A673 (cell line): ENCODE measurements at regions not wholly inside any gene's neighbourhood (a gene's known extent, or its start where the extent isn't known, plus 50 kb on each side); places are given as distances from the start of the nearest gene placed in this dataset.
"Not testable (repeated sequence)": the region's sequence is repeated elsewhere in the genome, so short reads cannot be mapped to it uniquely, and the experiment has no call there.

Source experiments
- BruUV-seq: library from RNA; stranded (reverse); fragments of 400-500 nt; replicated peaks from 2 replicates; lab custom pipeline; 2021; lab: Mats Ljungman, UMichigan
- CTCF ChIA-PET: fragments of 300-600 bp; sonication (Branson Sonifier 250); formaldehyde crosslinking; loops from one replicate; lab custom pipeline; 2022; ENCODE audit warnings: antibody characterized with exemption; lab: Charles Lee
- POLR2A ChIA-PET: fragments of 300-600 bp; sonication (Branson Sonifier 250); formaldehyde crosslinking; loops from one replicate; lab custom pipeline; 2022; ENCODE audit warnings: antibody characterized with exemption; ENCODE audit not compliant: low non-redundant PET; lab: Charles Lee
- DNase-seq: peaks from one replicate; pipeline ENCODE4 v3.0.0-alpha.2; 2015; ENCODE audit warnings: low spot score
- H3K27ac ChIP-seq: fragments of 200-600 bp; sonication (generic); 2 replicates; pipeline ENCODE4 v1.5.1; 2016; ENCODE audit warnings: mixed run types, low read depth, mild to moderate bottlenecking, mixed read lengths, antibody characterized with exemption, low read length; ENCODE audit not compliant: poor library complexity, severe bottlenecking
- H3K27me3 ChIP-seq: fragments of 200-600 bp; sonication (generic); replicated peaks from 2 replicates; pipeline ENCODE4 v1.6.1; 2017; ENCODE audit warnings: mixed run types, low read depth, mild to moderate bottlenecking, mixed read lengths, antibody characterized with exemption, low read length; ENCODE audit not compliant: insufficient read depth, poor library complexity
- H3K36me3 ChIP-seq: fragments of 200-600 bp; sonication (generic); 2 replicates; pipeline ENCODE4 v1.6.1; 2016; ENCODE audit warnings: mixed run types, mild to moderate bottlenecking, mixed read lengths, antibody characterized with exemption, low read length; ENCODE audit not compliant: insufficient read depth, poor library complexity, severe bottlenecking
- H3K4me1 ChIP-seq: fragments of 200-600 bp; sonication (generic); 2 replicates; pipeline ENCODE4 v1.6.1; 2017; ENCODE audit warnings: mixed run types, mild to moderate bottlenecking, mixed read lengths, antibody characterized with exemption, low read length; ENCODE audit not compliant: insufficient read depth, poor library complexity, severe bottlenecking
- H3K4me3 ChIP-seq: fragments of 200-600 bp; sonication (generic); 2 replicates; pipeline ENCODE4 v1.5.1; 2016; ENCODE audit warnings: low read depth, mixed run types, mild to moderate bottlenecking, mixed read lengths, low read length; ENCODE audit not compliant: poor library complexity, severe bottlenecking
- H3K9me3 ChIP-seq: fragments of 200-600 bp; sonication (generic); 2 replicates; pipeline ENCODE4 v1.6.1; 2016; ENCODE audit warnings: mixed run types, low read depth, mild to moderate bottlenecking, mixed read lengths, antibody characterized with exemption, low read length; ENCODE audit not compliant: poor library complexity, severe bottlenecking
- EZH2 ChIP-seq: fragments of 200-600 bp; sonication (generic); IDR thresholded peaks from 2 replicates; pipeline ENCODE4 v1.6.1; 2017; ENCODE audit warnings: borderline replicate concordance, low read depth, mild to moderate bottlenecking, mixed read lengths, antibody characterized with exemption, low read length; ENCODE audit not compliant: poor library complexity, severe bottlenecking
- intact Hi-C: fragments of 100-400 bp; cut with micrococcal nuclease; formaldehyde crosslinking; loops from one replicate; pipeline ENCODE4 v1.10.0; 2022; ENCODE audit not compliant: unreplicated experiment
- TF ChIP-seq, protein P1 (sequence below): fragments of 300-800, 200-600 bp; sonication (generic); conservative IDR thresholded peaks from 2 replicates; pipeline ENCODE4 v1.5.1; 2017; ENCODE audit warnings: low read depth, mild to moderate bottlenecking, antibody characterized with exemption, low read length, moderate library complexity, mixed read lengths

DNA sequence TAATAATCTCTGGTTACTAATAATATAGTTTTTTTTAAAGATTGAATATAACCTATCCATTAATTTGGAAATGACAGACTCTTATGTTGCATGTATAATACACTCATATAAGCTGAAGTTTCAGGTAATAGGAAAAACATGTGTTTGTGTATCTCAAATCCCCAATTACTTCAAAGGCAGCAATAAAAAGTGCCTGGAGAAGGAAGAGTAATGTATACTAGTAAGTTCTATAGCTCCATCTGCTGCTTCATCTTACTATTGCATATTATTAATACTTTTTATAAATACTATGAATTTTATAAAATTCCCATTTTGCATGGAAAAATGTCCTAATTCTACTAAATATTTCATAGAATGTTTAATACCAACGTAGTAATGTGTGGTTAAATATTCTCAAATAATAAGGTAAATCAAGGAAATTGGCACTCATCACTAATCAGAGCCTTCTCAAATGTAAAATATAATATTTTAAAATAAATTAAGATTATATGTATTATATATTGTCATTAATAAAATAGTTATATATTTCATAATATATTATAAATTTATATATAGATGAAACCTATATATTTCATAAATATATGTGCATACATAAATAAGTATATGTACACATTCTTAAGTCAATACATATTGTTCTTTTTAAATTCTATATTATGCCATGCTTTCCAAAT is 311.9 kb downstream of the HGF start:
- peak; percentile 63 for DNase-seq
- CTCF ChIA-PET = interaction anchor here (0.8 kb wide), 1 partner anchor 12 kb away, joined by 3 read pairs; no protein-coding TSS in a partner anchor
- POLR2A ChIA-PET = no interaction called here
- no TSS peak for BruUV-seq
- no peaks in the 10 kb centered on the region for H3K36me3 ChIP-seq
- H3K4me3 ChIP-seq = no peak overlapping the region
- no peaks in the 10 kb centered on the region for H3K4me1 ChIP-seq
- no peak overlapping the region for H3K27ac ChIP-seq
- H3K27me3 ChIP-seq = no peaks in the 10 kb centered on the region
- TF ChIP-seq, protein P1, sequence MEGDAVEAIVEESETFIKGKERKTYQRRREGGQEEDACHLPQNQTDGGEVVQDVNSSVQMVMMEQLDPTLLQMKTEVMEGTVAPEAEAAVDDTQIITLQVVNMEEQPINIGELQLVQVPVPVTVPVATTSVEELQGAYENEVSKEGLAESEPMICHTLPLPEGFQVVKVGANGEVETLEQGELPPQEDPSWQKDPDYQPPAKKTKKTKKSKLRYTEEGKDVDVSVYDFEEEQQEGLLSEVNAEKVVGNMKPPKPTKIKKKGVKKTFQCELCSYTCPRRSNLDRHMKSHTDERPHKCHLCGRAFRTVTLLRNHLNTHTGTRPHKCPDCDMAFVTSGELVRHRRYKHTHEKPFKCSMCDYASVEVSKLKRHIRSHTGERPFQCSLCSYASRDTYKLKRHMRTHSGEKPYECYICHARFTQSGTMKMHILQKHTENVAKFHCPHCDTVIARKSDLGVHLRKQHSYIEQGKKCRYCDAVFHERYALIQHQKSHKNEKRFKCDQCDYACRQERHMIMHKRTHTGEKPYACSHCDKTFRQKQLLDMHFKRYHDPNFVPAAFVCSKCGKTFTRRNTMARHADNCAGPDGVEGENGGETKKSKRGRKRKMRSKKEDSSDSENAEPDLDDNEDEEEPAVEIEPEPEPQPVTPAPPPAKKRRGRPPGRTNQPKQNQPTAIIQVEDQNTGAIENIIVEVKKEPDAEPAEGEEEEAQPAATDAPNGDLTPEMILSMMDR = peak; percentile 50; the same call in 1 of the 2 replicates
- no peak for TF ChIP-seq EZH2
- H3K9me3 ChIP-seq = no peaks in the 10 kb centered on the region
- intact Hi-C loops = loop anchor here (5.0 kb wide), 2 partner anchors 541 to 761 kb away; partner anchors contain the start of gene SEMA3C

DNA sequence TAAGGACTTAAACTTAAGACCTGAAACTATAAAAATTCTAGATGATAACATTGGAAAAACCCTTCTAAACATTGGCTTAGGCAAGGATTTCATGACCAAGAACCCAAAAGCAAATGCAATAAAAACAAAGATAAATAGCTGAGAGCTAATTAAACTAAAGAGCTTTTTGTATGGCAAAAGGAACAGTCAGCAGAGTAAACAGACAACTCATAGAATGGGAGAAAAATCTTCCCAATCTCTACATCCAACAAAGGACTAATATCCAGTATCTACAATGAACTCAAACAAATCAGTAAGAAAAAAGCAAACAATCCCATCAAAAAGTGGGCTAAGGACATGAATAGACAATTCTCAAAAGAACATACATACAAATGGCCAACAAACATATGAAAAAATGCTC is 316.1 kb downstream of the HGF start:
- BruUV-seq, H3K27me3 ChIP-seq, H3K36me3 ChIP-seq, POLR2A ChIA-PET, H3K4me3 ChIP-seq, H3K27ac ChIP-seq, H3K4me1 ChIP-seq, intact Hi-C loops, H3K9me3 ChIP-seq, DNase-seq, CTCF ChIA-PET: not testable (repeated sequence)

DNA sequence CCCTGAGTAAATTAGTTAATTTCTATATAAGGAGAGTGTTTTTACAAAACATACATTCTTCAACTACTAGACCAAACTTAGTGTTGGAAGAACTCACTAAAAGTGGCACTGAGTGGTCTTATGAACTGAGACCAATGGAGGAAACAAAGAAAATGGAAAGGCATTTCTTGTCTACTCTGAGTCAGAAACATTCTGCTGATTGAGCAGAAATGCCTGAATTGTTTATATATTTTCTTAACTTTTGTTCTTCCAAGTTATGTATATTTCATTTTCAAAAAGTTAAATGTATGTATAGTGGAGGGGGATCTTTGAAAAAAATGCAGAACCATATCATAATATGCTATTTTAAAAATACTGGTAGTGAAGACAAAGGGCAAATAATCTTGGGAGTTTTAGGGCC is 320.7 kb downstream of the HGF start:
- no TSS peak for BruUV-seq
- ChIA-PET POLR2A (no interaction called here), CTCF (no interaction called here)
- Histone ChIP-seq H3K36me3 (no peaks in the 10 kb centered on the region), H3K27ac (no peak overlapping the region), H3K4me1 (no peaks in the 10 kb centered on the region), H3K4me3 (no peak overlapping the region), H3K9me3 (no peaks in the 10 kb centered on the region), H3K27me3 (no peaks in the 10 kb centered on the region)
- no peak for TF ChIP-seq EZH2
- TF ChIP-seq, protein P1 = no peak
- intact Hi-C loops = loop anchor here (5.0 kb wide), 1 partner anchor 207 kb away; no protein-coding TSS in a partner anchor
- no peak for DNase-seq

DNA sequence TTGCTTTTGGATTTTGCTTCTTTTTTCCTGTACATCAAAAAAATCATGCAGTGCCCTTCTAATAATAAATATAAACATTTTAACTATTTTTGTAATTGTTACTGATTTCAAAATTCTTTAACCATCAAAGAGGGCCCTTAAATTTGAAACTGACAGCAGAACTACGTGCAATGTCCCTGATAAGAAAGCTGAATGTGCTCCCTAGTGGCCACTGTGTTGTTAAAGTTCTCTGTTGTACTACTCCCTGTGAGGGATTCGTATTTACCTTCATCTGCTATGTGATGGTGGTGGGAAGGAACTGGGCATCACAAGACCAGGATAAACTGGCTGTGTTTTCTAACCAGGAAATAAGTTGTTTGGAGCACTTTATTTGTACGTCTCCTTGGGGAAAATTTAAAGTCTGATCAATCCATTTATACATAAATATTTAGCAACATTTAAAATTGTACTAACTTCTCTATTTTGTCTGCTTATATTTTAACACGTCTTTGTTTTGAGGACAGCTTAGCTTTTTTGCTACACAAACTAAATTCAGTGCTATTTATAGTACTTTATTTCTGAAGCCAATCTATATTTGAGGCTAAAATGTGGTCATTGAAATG is 322.4 kb downstream of the HGF start:
- no peak overlapping the region for H3K27ac ChIP-seq
- DNase-seq = peak; percentile 69
- no peaks in the 10 kb centered on the region for H3K9me3 ChIP-seq
- no peaks in the 10 kb centered on the region for H3K4me1 ChIP-seq
- no peaks in the 10 kb centered on the region for H3K27me3 ChIP-seq
- H3K4me3 ChIP-seq = no peak overlapping the region
- no TSS peak for BruUV-seq
- H3K36me3 ChIP-seq = no peaks in the 10 kb centered on the region
- POLR2A ChIA-PET = no interaction called here
- TF ChIP-seq, protein P1 = peak; percentile 64
- no peak for TF ChIP-seq EZH2
- intact Hi-C loops = loop anchor here (5.0 kb wide), 1 partner anchor 205 kb away; no protein-coding TSS in a partner anchor
- CTCF ChIA-PET = no interaction called here
